ENCODE measurements at regions not wholly inside any gene's neighbourhood (a gene's known extent, or its start where the extent isn't known, plus 50 kb on each side); places are given as distances from the start of the nearest gene placed in this dataset.

DNA sequence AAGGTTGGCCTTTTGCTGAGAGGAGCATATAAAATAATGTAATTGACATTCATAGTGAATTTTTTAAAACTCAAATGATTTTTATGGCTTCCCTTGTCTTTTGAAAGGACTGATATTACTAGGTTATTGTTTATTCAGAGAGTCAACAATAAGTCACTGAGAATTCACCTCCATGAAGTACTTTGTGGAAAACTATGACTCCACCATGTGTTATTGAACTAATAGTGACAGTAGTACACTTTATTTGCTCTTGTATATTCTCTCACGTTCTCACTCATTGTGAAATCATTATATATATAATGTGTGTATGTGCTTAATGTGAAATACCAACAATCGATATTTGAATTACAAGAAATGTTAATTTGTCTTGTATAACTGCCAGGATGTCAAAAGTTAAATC is 267.4 kb upstream of the CCDC179 start:
- Histone ChIP-seq H3K27ac (no peak overlapping the region), H3K9me3 (no peaks in the 10 kb centered on the region), H3K4me1 (no peaks in the 10 kb centered on the region), H3K4me3 (no peak overlapping the region), H3K36me3 (no peaks in the 10 kb centered on the region), H3K27me3 (no peaks in the 10 kb centered on the region)
- no peak for DNase-seq
- TF ChIP-seq, protein P1, sequence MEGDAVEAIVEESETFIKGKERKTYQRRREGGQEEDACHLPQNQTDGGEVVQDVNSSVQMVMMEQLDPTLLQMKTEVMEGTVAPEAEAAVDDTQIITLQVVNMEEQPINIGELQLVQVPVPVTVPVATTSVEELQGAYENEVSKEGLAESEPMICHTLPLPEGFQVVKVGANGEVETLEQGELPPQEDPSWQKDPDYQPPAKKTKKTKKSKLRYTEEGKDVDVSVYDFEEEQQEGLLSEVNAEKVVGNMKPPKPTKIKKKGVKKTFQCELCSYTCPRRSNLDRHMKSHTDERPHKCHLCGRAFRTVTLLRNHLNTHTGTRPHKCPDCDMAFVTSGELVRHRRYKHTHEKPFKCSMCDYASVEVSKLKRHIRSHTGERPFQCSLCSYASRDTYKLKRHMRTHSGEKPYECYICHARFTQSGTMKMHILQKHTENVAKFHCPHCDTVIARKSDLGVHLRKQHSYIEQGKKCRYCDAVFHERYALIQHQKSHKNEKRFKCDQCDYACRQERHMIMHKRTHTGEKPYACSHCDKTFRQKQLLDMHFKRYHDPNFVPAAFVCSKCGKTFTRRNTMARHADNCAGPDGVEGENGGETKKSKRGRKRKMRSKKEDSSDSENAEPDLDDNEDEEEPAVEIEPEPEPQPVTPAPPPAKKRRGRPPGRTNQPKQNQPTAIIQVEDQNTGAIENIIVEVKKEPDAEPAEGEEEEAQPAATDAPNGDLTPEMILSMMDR (IDR thresholded peaks at IDR 0.05): no peak
- TF ChIP-seq POLR2A (IDR thresholded peaks at IDR 0.05): no peak
- 36 to 53% methylated on average over 2 of the region's 2 CpGs for WGBS, 2 donors
- intact Hi-C loops (cut with DNase I): no loop called here

DNA sequence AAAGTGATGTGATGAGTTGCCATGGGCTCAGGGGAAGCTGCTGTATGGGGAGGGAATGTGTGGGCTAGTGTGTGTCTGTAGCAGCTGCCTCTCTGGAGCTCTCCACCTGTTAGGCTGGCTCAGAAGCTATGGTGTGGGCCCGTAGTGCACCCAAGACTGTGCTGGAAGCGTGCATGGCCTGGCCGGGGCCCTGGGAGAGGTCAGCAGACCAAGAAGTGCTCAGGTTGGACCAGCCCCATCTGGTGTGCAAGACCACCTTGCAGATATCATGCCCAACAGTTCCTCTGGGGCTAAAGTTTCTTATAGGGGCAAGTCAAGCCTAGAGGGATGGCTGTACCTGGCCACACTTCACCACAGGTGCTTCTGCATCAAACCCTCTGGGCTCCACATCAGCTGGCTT is 274.4 kb upstream of the CCDC179 start:
- intact Hi-C loops (cut with DNase I): no loop called here
- Histone ChIP-seq H3K36me3 (no peaks in the 10 kb centered on the region), H3K27ac (no peak overlapping the region), H3K27me3 (no peaks in the 10 kb centered on the region), H3K4me3 (no peak overlapping the region), H3K9me3 (peaks cover 0 to 19% (median 0%) of the 10 kb centered on the region in 3 donors), H3K4me1 (no peaks in the 10 kb centered on the region)
- WGBS, 2 donors: 50 to 80% methylated on average over 1 to 2 of the region's 3 CpGs
- DNase-seq: no peak
- TF ChIP-seq, protein P1 (IDR thresholded peaks at IDR 0.05): no peak
- no peak for TF ChIP-seq POLR2A (IDR thresholded peaks at IDR 0.05)

DNA sequence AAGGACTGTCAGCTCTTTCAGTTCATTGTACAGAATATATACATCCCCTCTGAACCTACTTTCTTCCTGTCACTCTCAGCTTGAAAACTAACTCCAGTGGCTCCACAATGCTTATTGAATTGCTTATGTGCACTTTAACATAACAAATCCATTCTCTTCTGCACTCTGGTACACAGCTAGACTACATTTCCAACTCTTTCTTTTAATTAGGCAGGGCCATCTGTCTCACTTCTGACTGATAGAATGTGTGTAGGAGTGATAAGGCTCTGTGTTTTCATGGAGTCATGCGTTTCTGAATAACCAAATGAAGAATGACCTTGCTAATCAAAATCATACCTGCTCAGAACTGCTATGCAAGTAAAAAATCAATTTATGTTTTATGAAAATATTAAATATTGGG is 278.5 kb upstream of the CCDC179 start:
- Histone ChIP-seq H3K4me1 (no peaks in the 10 kb centered on the region), H3K36me3 (no peaks in the 10 kb centered on the region), H3K4me3 (no peak overlapping the region), H3K9me3 (peaks cover 0 to 19% (median 0%) of the 10 kb centered on the region in 3 donors), H3K27me3 (no peaks in the 10 kb centered on the region), H3K27ac (no peak overlapping the region)
- intact Hi-C loops (cut with DNase I): no loop called here
- TF ChIP-seq POLR2A (IDR thresholded peaks at IDR 0.05): no peak
- TF ChIP-seq, protein P1 (IDR thresholded peaks at IDR 0.05): no peak
- DNase-seq: no peak
- 59 to 60% methylated on average over 1 of the region's 1 CpG for WGBS, 2 donors

DNA sequence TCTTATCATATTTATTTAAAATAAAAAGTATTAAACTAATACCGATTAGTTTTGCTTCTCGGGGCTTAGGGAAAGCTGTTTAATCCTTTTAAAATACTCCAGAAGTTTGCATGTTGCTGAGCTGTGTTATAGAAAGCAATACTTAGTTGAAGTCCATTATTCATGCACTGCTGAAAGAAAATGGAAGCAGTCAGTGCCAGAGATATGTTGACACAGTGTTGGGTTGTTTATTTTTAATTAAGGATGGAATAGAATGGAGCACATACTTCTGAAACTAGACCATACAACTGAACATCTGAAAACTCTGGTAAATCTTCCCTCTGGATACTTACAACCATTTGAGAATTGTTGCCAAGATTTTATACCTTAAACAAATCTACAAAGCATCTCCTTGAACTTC is 282.7 kb upstream of the CCDC179 start:
- 28% methylated on average over 2 of the region's 2 CpGs for WGBS, 2 donors
- no peak for TF ChIP-seq POLR2A (IDR thresholded peaks at IDR 0.05)
- TF ChIP-seq, protein P1 (IDR thresholded peaks at IDR 0.05): no peak
- DNase-seq: no peak
- H3K4me1 ChIP-seq: no peaks in the 10 kb centered on the region
- no peaks in the 10 kb centered on the region for H3K27me3 ChIP-seq
- H3K9me3 ChIP-seq: no peaks in the 10 kb centered on the region
- H3K27ac ChIP-seq: no peak overlapping the region
- no peak overlapping the region for H3K4me3 ChIP-seq
- no peaks in the 10 kb centered on the region for H3K36me3 ChIP-seq
- intact Hi-C loops (cut with DNase I): no loop called here

DNA sequence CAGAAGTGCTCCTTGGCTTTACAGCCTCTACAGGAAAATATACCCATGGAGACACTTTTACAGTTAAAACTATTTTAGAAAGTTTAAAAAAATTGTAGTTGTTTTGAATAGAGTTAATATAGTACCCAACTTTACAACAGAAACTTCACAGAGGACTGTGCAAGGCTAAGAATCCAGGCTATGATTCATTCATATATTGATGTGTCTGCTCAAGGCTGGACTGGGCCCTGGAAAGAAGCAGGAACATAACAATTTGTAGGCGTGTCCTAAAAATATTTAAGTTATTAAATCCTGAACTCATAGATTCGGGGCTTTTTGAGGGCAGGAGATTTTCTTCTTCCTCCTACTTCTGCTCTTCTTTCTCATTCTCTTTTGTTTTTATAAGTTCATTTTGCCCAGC is 291.5 kb upstream of the CCDC179 start:
- Histone ChIP-seq H3K27ac (no peak overlapping the region), H3K27me3 (no peaks in the 10 kb centered on the region), H3K9me3 (no peaks in the 10 kb centered on the region), H3K4me3 (no peak overlapping the region), H3K36me3 (no peaks in the 10 kb centered on the region), H3K4me1 (no peaks in the 10 kb centered on the region)
- DNase-seq: no peak
- TF ChIP-seq POLR2A (IDR thresholded peaks at IDR 0.05): no peak
- TF ChIP-seq, protein P1 (IDR thresholded peaks at IDR 0.05): no peak
- 82 to 83% methylated on average over 2 of the region's 2 CpGs for WGBS, 2 donors
- intact Hi-C loops (cut with DNase I): no loop called here

Data from esophagus squamous epithelium (tissue), 5 donors.